GM10266 (cell line): ENCODE measurements at regions not wholly inside any gene's neighbourhood (a gene's known extent, or its start where the extent isn't known, plus 50 kb on each side); places are given as distances from the start of the nearest gene placed in this dataset.

ENCODE experiments used
- DNase-seq: peaks from one replicate; pipeline ENCODE4 v3.0.0; 2012; ENCODE audit errors: extremely low spot score
- TF ChIP-seq, protein P1 (sequence below): IDR thresholded peaks from 2 replicates; pipeline ENCODE4 v1.5.1; 2012; ENCODE audit warnings: mild to moderate bottlenecking, low read depth; ENCODE audit not compliant: control insufficient read depth, insufficient read depth; ENCODE audit errors: missing control alignments

DNA sequence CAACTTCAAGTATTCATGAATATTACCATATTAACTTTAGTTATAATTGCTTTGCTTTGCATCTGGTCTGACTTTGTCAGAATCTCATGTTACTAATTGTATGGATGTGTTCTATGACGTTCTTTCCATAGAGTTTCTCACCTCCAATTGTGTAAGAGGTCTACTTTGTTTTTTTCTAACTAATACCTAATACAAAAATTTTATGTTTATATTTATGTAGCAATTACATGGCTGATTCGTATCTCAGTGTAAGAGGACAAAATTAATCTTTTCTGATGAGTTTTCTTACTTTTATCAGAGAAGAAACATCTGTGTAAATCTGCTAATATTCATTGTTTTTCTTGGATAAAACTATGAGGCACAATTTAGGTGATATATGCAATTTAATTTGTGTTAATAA is 224.8 kb upstream of the B3GALT2 start:
- TF ChIP-seq, protein P1, sequence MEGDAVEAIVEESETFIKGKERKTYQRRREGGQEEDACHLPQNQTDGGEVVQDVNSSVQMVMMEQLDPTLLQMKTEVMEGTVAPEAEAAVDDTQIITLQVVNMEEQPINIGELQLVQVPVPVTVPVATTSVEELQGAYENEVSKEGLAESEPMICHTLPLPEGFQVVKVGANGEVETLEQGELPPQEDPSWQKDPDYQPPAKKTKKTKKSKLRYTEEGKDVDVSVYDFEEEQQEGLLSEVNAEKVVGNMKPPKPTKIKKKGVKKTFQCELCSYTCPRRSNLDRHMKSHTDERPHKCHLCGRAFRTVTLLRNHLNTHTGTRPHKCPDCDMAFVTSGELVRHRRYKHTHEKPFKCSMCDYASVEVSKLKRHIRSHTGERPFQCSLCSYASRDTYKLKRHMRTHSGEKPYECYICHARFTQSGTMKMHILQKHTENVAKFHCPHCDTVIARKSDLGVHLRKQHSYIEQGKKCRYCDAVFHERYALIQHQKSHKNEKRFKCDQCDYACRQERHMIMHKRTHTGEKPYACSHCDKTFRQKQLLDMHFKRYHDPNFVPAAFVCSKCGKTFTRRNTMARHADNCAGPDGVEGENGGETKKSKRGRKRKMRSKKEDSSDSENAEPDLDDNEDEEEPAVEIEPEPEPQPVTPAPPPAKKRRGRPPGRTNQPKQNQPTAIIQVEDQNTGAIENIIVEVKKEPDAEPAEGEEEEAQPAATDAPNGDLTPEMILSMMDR = no peak
- DNase-seq = no peak

DNA sequence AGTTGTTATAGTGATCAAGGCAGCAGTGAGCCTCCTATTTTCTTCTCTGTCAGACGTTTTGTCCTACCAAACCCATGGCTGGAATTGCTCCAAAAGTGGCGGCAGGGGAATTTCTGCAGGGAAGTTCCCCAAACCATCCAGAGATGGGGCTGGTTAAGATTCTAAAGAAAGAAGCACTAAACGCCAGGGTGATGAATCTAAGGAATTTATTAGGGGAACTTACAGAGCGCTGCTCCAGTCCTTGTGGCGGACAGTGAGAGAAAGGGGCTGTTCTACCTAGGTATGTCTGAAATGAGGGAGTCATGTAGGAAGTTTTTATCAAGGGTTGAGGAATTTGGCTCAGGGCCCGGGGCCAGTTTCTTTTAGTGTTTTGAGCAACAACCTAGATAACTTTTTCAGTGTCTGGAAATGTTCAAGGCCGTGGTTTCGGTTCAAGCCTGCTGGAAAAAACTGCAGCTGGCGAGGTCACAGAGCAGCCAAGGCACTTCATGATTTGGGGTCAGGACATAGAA is 222.4 kb upstream of the B3GALT2 start:
- TF ChIP-seq, protein P1 = no peak
- no peak for DNase-seq

DNA sequence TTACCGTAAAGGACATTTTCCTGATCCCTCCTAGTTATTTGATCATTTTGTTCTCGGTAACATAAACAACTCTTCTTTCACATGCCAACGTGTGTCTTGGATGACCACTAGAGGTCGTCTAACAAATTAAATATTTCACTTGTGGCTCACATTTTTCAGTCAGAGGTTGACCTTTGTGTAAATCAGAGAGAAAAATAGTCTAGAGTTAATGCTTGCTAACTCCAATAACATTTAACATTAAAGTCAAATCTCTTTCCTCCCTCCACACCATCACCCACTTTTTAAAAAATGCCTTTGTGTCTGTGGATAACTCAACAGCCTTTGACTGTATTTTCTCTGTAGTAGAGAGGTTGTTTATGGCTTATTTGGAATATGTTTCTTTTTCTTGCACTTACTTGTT is 220.5 kb upstream of the B3GALT2 start:
- TF ChIP-seq, protein P1 = peak; percentile 71

DNA sequence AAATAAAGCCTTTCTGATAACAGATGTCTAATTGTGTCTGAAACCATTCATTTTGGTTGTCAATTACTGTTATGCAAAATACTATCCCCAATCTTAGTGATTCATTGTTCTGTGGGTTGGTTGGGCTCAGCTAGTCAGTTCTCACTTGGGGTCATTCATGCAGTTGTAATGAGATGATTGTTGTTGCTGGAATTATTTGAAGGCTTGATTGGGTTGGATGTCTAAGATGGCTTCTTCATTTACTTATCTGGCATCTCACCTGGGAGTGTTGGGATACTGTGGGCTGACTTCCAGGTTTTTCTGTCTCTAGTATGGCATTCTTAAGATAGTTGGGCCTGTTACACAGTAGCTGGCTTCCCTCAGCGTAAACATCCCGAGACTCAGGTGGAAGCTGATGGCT is 217.8 kb upstream of the B3GALT2 start:
- DNase-seq = no peak
- TF ChIP-seq, protein P1 = no peak

More for the DNA sequence above, 220.5 kb upstream of the B3GALT2 start:
- peak; percentile 23 for DNase-seq

DNA sequence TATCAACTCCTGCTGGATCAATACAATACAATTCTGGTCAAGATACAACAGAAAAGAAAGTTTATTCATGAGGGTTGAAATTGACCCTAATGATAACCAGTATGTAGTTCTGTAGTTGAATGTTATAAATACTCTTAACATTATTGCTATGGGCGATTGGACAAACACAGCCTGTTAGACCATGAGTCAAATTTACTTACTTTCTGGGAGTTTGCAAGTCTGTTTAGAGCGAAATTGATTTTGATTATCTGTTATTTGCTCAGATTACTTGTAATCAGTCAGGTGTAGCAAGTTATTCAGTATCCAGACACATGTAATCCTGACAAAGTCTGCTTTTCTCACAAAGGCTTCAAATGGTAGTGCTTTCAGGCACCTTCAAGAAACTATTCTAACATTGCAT is 216.6 kb upstream of the B3GALT2 start:
- DNase-seq = no peak
- TF ChIP-seq, protein P1 = no peak

DNA sequence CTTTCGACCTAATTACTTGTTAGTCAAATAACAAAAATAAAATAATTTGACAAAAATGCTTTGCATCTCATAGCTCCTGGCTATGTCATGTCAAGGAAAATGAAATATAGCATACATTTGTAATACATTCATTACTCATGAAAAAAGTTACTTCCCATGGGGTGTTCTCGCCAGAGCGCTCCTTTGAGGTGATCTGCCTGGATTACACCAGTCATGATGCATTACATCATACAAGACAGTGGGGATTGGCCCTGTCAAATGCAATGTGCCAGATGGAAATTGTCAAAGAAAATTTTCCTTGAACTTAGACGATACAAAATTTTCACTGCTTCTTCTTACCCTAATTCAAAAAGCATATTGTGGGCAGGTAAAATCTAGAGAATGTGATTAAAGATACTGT is 215.6 kb upstream of the B3GALT2 start:
- TF ChIP-seq, protein P1 = no peak

DNA sequence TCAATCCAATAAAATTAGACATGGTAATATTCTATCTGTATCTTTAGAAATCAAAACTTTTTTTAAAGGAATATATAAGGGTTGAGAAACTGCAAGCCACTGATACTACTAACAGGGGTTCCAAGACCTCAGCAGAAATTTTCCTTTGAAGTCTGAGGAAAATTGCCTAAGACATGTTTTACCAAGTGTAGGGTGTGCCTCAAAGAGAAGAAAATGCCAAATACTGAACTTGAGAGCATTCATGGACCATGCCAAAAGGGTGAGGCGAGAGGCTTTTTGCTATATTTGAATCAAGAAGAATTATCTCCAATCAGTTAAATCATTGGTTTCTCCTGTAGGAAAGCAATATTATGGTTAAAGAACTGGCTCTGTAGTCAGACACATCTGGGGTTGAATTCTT is 207.9 kb upstream of the B3GALT2 start:
- DNase-seq = no peak
- TF ChIP-seq, protein P1 = no peak

More for the DNA sequence above, 215.6 kb upstream of the B3GALT2 start:
- DNase-seq = no peak
